ENCODE measurements at regions not wholly inside any gene's neighbourhood (a gene's known extent, or its start where the extent isn't known, plus 50 kb on each side); places are given as distances from the start of the nearest gene placed in this dataset.
A peak's percentile ranks its signal among the peaks of the same experiment; 100 is the strongest.

- Histone ChIP-seq H3K9me3 (ENCODE audit: control insufficient read depth, insufficient read depth, low read length) (no peaks in the 10 kb centered on the region), H3K4me3 (ENCODE audit: low read depth, low read length) (peak overlapping the region; percentile 31), H3K27me3 (ENCODE audit: control insufficient read depth, insufficient read depth, low read length) (no peaks in the 10 kb centered on the region), H3K27ac (ENCODE audit: low read depth, low read length) (peak overlapping the region; percentile 100)
- CTCF ChIA-PET = no interaction called here
- POLR2A ChIA-PET = interaction anchor here (0.6 to 1.7 kb wide), 6 partner anchors 10 to 148 kb away, joined by 3 to 6 read pairs (median 4); no protein-coding TSS in a partner anchor
- no peak for TF ChIP-seq CTCF (IDR thresholded peaks at IDR 0.05; ENCODE audit: low read depth, low read length)
- DNase-seq (ENCODE audit: low read depth, low spot score) = peak; percentile 98
Observed at GRCh38 chr15:62896969-62897486, 145.5 kb upstream of the TPM1 start.

GRCh38 chr15:62897634-62898033 is 144.9 kb upstream of the TPM1 start:
- POLR2A ChIA-PET = interaction anchor here (1.0 kb wide), 2 partner anchors 145 to 147 kb away, joined by 3 to 4 read pairs; no protein-coding TSS in a partner anchor
- peak overlapping the region; percentile 80 for H3K27ac ChIP-seq (ENCODE audit: low read depth, low read length)

GRCh38 chr15:62899090-62899493 is 143.5 kb upstream of the TPM1 start:
- Histone ChIP-seq H3K27ac (ENCODE audit: low read depth, low read length) (no peak overlapping the region), H3K27me3 (ENCODE audit: control insufficient read depth, insufficient read depth, low read length) (no peaks in the 10 kb centered on the region), H3K9me3 (ENCODE audit: control insufficient read depth, insufficient read depth, low read length) (no peaks in the 10 kb centered on the region), H3K4me3 (ENCODE audit: low read depth, low read length) (no peak overlapping the region)
- CTCF ChIA-PET = interaction anchor here (1.0 kb wide), 1 partner anchor 149 kb away, joined by 4 read pairs; no protein-coding TSS in a partner anchor
- no peak for DNase-seq (ENCODE audit: low read depth, low spot score)
- TF ChIP-seq CTCF (IDR thresholded peaks at IDR 0.05; ENCODE audit: low read depth, low read length) = no peak
- POLR2A ChIA-PET = interaction anchor here (0.7 kb wide), 1 partner anchor 53 kb away, joined by 3 read pairs; no protein-coding TSS in a partner anchor

More at GRCh38 chr15:62897634-62898033, 144.9 kb upstream of the TPM1 start:
- no peaks in the 10 kb centered on the region for H3K27me3 ChIP-seq (ENCODE audit: control insufficient read depth, insufficient read depth, low read length)
- CTCF ChIA-PET = no interaction called here
- H3K9me3 ChIP-seq (ENCODE audit: control insufficient read depth, insufficient read depth, low read length) = no peaks in the 10 kb centered on the region
- no peak for DNase-seq (ENCODE audit: low read depth, low spot score)
- H3K4me3 ChIP-seq (ENCODE audit: low read depth, low read length) = no peak overlapping the region
- no peak for TF ChIP-seq CTCF (IDR thresholded peaks at IDR 0.05; ENCODE audit: low read depth, low read length)

GRCh38 chr15:62900071-62900802 is 142.3 kb upstream of the TPM1 start:
- no peak overlapping the region for H3K27ac ChIP-seq (ENCODE audit: low read depth, low read length)
- POLR2A ChIA-PET = no interaction called here

More at GRCh38 chr15:62900071-62900802, 142.3 kb upstream of the TPM1 start:
- no peaks in the 10 kb centered on the region for H3K27me3 ChIP-seq (ENCODE audit: control insufficient read depth, insufficient read depth, low read length)
- CTCF ChIA-PET = no interaction called here
- H3K4me3 ChIP-seq (ENCODE audit: low read depth, low read length) = no peak overlapping the region
- DNase-seq (ENCODE audit: low read depth, low spot score) = no peak
- no peaks in the 10 kb centered on the region for H3K9me3 ChIP-seq (ENCODE audit: control insufficient read depth, insufficient read depth, low read length)
- no peak for TF ChIP-seq CTCF (IDR thresholded peaks at IDR 0.05; ENCODE audit: low read depth, low read length)

Data from AG04450 (cell line).